HG03045 (cell line): ENCODE measurements at regions not wholly inside any gene's neighbourhood (a gene's known extent, or its start where the extent isn't known, plus 50 kb on each side); places are given as distances from the start of the nearest gene placed in this dataset.
"Not testable (repeated sequence)": the region's sequence is repeated elsewhere in the genome, so short reads cannot be mapped to it uniquely, and the experiment has no call there.

Experiments
- ATAC-seq: cut with Tn5 transposase; IDR thresholded peaks from one replicate; pipeline ENCODE4 v1.9.1; 2021; ENCODE audit warnings: mild to moderate bottlenecking, moderate library complexity; ENCODE audit not compliant: unreplicated experiment

DNA sequence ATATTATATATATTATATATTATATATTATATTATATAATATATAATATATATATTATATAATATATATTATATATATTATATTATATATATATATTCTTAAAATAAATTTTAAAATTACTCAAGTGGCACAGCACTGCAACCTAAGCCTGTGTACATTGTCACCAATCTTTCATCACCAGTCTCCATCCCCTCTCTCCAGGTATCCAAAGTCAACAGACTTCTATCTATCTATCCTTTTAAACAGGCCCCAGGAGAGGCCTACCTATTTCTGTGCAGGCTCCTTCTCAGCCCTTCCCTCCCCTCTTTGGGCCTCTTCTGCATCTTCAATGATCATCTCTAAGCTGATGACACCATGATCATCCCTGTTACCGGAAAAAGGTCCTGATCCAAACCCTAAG is 111.7 kb downstream of the RHOU start:
- no peak for ATAC-seq

DNA sequence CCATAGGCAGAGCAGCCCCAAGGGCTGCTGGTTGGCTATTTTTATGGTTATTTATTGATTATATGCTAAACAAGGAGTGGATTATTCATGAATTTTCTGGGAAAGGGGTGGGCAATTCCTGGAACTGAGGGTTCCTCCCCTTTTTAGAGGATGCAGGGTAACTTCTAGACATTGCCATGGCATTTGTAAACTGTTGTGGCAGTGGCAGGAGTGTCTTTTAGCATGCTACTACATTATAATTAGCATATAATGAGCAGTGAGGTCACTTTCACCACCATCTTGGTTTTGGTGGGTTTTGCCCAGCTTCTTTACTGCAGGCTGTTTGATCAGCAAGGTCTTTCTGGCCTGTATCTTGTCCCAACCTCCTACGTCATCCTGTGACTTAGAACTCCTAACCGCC is 112.2 kb downstream of the RHOU start:
- ATAC-seq, result not testable (repeated sequence)

DNA sequence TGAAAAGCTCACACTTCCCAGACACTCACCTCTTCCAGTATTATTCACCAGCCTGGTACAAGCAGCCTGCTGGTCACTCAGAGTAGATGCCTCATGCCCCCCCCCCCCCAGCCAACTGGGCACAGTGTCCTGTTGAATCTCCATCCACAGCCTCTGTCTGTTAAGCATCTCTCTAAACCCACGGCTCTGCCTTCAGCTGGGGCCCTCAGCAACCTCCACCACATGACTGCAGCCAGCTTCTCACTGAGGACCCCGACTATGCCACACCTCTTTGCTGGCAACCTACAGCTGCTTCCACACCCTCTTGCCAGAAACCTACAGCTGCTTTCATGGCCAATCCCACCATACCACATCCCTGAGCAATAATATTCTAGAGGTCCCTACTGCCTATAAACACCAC is 113.1 kb downstream of the RHOU start:
- no peak for ATAC-seq

DNA sequence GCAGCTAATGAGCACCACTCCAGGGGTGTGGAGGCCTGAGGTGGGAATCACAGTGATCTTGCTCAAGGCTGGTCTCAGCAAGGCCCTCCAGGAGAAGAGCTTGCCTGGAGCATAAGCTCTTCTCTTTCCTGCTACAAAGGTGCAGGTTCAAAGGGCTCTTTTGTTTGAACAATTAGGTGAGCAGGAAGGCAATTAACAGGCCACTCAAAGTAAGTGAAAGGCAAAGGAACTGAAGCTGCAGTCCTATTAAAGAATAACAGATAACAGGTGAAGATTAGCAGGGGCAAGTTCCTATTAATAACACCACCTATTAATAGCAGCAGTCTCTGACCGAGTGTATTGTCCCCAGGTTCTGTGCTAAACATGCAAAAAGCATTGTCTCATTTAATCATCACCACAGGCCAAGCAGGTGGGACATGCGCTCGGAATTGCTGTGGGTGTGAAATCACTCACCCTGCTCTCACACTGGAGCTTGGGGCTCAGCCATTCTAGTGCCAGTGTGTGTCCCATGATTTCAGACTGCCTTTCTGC is 113.8 kb downstream of the RHOU start:
- ATAC-seq, result peak; percentile 54

DNA sequence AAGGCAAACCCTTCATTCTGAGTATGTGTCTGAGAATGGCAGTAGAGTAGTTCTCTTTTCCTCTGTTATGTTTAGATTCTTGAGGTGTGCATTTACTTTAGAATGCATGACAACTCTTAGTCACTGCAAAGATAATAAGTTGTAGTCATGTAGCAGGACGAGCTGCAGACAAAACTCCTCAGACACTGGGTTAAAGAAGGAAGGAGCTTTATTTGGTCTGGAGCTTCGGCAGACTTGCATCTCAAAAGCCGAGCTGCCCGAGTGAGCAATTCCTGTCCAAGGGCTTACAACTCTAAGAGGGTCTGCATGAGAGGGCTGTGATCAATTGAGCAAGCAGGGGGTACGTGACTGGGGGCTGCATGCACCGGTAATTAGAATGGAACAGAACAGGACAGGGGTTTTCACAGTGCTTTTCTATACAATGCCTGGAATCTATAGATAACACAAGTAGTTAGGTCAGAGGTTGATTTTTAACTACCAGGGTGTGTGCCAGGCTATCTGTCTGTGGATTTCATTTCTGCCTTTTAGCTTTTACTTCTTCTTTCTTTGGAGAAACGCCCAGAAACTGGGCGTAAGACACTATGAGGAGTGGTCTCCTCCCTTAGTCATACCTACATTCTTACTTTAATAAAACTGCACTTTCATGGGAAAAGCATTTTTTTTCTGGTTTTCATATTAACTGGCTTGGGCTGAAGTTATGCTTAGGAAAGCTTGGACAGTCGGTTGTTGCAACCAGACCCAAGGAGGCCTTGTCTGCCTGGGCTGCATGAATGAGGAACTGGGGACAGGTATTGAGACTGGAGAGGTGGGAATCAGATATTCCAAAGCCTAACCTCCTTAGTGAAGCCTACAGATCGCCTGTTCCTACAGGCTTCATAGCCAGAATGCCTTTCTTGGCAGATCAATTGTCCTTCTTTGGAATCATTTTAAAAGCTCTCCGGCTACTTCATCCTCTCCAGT is 115.1 kb downstream of the RHOU start:
- ATAC-seq, result no peak

DNA sequence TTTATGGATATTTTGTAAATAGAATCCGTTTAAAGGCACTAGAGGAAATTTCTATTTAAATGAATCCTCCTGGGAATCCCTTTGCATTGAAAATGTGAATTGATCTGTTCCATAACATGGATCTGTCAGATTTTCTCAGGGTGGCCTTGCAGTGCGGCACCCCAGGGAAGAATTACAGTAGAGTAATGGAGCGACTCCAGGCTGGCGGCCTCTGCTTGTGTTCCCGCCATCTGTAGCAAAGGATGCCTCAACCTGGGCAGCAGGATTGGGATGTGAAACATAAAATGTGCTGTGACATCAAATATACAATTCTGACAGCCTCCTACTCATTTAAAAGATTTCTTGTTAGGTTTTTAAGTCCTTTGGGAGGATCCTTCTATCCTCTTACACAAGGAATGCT is 115.9 kb downstream of the RHOU start:
- no peak for ATAC-seq

DNA sequence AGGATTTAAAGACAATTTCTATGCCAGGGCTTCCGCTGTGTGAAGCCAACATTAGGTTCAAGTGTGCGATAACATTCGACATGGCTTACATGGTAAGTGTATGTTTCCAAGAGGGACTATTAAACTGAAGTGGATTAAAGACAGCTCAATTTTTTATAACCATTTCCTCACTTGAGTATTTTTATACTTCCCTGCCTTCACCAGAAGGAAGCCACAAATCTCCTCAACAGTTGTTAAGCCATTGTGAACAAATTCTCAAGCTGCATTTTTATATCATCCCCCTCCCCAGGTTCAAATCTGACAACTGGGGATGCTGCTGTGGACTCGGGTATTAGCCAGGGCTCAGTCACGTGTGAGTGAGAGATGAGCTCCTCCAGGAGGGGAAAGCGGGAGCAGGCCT is 116.3 kb downstream of the RHOU start:
- ATAC-seq, result no peak

DNA sequence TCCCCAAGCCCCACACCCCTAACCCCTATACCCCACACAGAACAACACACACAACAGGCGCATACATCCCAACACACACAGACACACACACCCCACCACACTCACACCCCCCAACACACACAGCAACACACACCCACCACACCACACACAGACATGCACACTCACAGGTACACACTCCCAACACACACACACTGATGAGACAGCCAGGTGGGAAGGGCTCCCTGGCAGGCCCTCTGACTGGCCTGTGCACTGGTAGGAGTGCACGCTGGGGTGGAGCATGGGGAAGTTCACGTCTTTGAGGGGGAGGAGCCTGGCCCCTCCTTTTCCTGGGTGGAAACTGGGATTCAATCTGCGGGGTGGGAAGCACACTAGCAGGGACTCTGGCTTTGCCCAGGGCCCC is 116.7 kb downstream of the RHOU start:
- no peak for ATAC-seq

DNA sequence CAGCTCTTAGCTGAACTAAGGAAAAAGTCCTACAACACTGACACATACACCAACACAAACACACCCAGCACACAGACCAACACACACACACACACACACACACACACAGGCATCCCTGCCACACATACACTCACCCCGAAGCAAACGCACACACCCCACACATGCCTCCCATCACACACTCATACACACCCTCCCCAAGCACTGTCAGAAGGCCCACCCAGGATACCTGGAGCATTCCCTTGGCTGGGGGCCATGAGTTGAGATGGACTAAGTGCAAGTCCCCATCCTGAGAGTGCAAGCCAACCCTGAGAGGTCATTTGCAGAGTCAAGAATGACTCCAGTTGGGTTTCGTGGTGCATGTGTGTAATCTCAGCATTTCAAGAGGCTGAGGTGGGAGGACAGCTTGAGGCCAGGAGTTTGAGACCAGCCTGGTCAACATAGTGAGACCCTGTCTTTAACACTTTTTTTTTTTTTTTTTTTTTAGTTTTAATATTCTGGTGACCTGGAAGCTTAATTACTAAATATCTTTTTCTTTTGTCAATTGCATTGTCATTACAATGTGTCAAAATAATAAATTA is 117.3 kb downstream of the RHOU start:
- no peak for ATAC-seq

DNA sequence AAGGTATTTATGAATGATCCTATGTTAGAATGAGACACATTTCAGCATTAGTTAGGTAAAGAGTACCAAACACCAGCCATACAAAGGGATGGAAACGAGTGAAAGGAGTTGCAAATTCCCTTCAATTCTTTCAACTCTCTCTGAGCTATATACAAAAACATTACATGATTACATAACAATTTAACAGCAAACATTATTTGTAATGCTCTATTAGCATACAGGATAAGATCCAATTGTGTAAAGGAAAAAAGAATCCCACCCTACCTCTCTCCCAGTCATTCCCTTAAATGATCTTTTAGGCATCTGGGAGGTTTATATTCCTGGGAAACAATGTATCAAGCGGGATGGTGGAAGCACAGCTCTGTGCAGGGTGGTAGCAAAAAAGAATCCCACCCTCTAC is 117.9 kb downstream of the RHOU start:
- ATAC-seq, result no peak

DNA sequence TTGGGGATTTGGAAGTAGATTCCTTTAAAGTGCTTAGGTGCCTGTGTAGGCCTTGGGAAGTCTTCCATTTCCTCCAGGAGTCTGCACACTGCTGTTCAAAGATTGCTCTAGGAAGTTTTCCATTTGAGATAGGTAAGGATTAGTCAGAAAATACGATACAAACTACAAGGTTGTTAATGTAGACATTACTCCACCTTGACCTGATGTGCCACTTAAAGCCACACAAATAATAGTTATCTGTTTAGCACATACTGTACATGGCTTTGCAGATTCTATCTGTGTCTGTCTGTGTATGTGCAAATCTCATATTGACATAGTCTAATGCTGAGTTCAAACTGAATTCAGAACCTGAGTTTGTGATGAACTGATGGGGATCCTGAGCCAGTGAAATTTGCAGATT is 118.4 kb downstream of the RHOU start:
- no peak for ATAC-seq

DNA sequence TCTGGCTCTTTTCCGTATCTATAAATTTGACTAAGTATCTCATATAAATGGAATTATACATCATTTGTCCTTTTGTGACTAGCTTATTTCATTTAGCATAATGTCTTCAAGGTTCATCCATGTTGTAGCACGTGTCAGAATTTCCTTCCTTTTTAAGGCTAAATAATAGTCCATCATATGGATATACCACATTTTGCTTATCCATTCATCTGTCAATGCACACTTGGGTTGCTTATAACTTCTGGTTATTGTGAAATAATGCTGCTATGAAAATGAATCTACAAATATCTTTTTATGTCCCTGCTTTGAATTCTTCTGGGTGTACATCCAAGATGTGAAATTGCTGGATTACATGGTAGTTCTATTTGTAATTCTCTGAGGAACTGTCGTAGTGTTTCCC is 119.6 kb downstream of the RHOU start:
- ATAC-seq, result no peak

DNA sequence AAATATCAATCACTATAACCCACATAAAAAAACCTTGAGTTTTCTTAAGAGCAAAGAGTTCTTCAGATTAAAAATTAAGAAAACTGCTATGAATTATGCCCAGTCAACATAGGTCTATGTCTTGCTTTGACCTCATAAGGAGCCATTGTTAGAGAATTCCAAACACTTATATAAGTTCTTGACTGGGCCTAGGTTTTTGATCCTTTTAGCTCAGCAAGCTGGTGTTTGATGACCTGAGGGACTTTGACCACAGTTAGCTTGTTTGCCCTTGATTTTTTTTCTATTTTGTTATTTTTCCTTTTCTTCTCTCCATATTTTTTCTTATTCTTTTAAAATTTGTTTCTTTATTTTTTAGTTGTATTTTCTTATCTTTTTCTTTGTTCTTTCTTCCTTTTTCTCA is 122.3 kb downstream of the RHOU start:
- no peak for ATAC-seq

DNA sequence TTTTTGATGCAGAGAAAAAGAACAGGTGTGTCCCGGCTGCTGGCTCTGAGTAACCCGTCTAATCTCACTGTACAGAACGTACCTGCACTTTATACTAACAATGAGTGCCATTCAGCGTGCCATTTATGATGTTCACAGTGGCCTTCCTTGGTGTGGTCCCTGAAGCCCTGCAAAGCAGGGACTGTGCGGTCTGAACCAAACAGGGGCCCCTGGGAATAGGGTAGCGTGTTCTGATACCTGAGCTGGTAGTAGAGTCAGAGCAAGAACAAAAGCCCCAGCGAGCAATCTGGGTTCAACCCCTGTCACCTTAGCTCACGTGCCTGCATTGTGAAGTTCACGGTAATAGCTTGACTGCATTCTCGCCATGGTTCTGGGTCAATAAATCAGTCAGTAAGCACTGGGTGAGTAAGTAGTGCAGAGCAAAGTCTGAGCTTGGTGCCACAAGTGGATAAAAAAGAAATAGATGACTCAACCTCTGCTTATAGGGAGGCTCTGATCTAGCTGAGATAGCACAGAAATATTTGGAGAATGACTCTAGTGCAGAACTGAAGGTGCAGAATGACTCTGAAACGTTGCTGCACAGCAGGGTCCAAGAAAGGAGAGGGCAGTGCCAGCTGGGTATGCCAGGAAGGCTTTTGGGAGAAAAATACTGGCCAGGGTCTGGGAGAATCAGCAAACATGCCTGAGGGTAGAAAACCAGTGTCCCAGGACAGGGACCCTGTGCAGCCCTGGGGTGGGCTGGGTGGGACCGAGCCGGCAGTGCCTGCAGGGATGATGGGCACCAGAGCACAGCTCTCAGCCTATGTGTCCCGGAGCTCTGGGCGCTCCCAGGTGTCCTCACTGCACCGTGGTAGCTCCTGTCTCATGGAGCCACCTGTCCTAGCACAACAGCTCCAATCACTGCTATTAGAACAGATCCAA is 125.9 kb downstream of the RHOU start:
- no peak for ATAC-seq

DNA sequence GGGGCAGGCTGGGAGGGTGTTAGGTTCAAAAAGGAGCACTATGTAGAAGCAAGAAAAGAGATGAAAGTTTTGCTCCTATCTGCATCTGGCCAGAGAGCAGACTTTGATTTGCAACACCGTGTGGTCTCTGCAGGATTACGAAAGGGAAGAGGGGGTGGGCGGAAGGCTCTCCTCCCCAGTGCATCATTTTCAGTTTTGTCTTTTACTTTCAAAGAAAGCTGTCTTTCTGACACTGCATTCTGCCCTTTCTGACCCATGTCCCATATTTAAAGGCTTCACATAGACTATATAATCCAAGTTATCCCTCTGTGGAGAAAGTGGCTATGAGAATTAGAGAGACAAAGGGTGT is 126.5 kb downstream of the RHOU start:
- no peak for ATAC-seq

DNA sequence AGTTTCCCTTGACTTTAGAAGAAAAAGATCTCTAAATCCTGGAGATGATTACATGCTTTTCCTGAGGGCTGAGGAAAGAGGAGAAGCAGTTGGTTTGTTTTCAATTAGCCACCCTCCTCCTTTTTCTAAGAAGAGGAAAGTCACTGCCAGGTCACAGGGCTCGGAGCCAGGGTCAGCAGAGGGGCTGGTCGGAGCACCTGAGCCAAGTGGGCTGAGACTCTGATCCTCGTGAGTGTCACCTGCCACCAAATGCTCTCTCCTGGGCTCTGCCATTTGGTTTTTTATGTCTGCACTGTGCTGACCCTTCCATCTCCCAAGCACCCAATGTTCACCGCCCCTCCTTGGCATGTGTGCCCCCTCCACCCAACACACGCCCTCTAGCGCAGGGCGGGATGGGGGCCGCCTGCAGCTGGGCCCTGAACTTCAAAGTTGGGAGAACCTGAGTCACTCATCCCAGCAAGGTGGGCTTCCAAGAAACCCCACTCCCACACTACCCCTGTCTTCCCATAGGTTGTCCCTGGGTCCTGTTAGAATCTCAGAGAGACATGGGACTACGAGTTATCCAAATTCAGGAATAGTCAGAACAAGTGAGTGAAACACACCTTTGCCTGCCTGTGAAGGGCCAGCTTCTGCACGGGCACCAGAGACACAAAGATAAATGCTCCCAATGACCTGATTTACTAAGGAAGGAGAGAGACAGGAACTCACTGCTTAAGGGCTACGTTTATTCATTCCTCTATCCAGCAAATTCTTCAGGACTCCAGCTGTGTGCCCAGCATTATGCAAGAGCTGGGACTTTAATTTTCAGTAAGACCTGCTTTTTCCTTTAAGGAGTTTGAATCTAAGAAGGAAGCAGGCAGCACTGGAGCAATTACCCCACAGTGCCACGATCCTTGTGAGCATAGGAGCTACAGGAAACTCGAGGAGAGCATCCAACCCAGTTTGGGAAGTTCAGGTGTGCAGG is 127.5 kb downstream of the RHOU start:
- ATAC-seq, result no peak

DNA sequence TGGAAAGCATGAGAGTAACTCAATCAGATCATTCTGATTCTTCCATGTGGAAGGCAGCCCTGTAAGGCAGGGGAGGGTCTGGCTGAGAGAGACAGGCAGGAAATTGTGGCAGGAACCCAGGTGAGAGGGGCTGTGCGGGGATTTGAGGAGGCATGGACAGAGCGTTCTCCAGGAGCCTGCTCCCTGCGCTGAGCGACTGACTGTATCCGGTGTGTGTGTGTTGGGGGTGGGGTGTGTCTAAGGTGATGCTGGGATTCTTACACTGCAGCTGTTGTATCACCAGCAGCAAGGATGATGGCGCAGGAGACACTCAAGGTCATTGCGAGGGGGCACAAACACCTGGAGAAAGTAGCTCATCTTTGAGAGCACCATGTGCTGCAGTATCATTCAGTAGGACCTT is 128.5 kb downstream of the RHOU start:
- ATAC-seq, result no peak

DNA sequence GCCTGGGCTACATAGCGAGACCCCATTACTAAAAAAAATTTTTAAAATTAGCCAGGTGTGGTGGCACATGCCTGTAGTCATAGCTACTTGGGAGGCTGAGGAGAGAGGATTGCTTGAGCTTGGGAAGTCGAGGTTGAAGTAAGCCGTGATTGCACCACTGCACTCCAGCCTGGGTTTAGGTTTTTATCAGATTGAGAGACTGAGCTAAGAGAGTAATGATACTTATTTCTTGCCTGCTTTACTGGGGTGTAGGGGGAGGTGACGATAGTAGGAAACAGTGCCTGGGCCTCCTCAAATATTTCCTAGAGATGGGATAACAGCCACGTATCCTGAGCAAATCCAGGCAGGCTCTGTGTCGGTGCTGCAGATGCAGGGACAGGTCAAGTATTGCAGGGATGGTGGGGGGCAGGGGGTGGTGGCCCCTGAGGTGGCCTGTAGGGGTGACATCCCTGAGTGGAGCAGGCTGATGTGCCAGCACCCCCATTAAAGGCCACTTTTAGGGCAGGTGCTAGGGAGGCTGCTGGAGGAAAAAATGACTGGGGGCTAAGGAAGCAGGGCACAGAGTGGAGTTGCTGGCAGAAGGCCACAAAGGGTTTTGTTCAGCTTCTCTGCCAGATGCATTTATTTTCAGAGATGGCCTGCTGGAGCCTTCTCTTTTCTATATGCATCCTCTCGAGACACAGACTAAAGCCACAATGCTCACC is 130.5 kb downstream of the RHOU start:
- no peak for ATAC-seq

DNA sequence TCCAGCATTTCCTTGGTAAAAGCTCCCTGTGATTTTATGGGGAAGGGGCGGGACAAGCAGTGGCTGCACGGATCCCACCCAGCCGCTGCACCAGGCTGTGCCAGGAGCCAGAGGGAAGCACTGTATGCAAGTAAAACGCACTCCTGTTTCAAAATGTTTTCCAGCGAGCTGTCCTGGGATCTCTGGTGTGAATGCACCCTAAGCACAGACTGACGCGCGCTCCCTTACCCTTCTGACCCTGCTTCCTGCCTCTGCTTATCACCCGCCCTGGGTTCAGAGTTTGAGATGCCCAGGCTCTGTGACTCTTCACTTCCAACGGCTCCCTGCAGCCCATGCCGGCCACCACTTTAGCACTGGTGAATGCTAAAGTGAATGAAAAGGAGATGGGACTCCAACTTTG is 131.2 kb downstream of the RHOU start:
- ATAC-seq, result no peak
